GM18870 (cell line): ENCODE measurements at regions not wholly inside any gene's neighbourhood (a gene's known extent, or its start where the extent isn't known, plus 50 kb on each side); places are given as distances from the start of the nearest gene placed in this dataset.

Experiments used
- ATAC-seq: cut with Tn5 transposase; IDR thresholded peaks from one replicate; pipeline ENCODE4 v1.9.1; 2021; ENCODE audit warnings: moderate library complexity; ENCODE audit not compliant: unreplicated experiment

DNA sequence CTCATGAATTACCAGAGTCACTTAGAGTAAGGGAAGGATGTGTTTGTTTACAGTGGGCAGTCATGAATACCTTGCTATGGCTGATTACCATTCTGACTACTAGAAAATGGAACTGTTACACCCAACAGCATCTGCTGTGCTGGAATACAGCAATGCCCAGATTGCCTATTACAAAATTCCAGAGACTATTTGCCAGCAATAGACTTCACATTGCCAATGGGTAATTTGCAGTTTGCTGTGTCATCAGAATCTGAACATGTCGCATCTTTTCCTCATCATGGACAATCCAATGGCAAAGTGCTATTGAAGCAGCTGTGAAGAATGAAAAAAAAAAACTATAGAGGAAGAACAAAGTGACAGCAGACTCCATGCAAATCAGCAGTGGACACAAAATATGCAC lies 356.6 kb downstream of the CXXC4 start:
- no peak for ATAC-seq

DNA sequence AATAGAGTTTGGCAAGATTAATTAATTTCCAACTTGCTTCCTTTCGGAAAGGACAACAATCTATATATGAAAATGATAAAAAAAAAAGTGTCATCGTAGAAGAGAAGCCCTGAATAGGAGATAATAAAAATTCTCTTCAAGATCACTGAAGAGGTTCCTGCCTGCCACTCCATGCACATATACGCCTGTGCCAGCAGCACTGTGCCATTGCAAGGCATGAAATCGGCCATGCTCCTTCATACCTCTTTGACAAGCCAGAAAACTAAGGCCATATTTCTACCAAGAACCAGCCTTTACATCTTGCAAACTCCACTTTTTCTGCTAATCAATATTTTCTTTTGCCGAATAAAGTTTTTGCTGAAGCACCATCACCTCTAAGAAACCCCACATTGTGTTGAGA lies 365.5 kb downstream of the CXXC4 start:
- ATAC-seq, result peak; percentile 21

DNA sequence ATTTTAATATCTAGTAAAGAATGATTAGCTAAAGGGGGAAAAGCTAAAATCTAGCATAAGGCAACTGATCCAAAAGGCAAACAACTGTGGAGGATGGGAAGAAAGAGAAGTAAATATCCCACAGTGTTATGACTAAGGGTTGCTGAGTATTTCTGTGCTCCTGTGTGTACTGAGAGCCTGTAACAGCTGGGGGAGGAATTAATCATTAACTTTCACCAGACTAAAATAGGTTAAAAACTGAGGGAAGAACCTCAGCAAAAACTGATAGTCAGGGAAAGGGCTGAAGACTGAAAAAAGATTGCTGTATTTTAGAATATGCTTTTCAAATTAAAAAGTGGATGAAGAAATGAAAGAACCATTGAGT lies 365.9 kb downstream of the CXXC4 start:
- ATAC-seq, result peak; percentile 87

GRCh38 chr4:104128031-104128849 lies 366.5 kb downstream of the CXXC4 start:
- no peak for ATAC-seq

DNA sequence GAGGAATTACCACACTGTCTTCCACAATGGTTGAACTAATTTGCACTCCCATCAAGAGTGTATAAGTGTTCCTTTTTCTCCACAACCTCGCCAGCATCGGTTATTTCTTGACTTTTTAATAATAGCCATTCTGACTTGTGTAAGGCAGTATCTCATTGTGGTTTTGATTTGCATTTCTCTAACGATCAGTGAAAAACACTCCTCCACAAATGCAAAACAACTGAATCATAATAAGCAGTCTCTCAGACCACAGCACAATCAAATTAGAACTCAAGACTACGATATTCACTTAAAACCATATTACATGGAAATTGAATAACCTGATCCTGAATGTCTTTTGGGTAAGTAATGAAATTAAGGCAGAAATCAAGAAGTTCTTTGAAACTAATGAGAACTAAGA lies 371.7 kb downstream of the CXXC4 start:
- ATAC-seq, result peak; percentile 52

DNA sequence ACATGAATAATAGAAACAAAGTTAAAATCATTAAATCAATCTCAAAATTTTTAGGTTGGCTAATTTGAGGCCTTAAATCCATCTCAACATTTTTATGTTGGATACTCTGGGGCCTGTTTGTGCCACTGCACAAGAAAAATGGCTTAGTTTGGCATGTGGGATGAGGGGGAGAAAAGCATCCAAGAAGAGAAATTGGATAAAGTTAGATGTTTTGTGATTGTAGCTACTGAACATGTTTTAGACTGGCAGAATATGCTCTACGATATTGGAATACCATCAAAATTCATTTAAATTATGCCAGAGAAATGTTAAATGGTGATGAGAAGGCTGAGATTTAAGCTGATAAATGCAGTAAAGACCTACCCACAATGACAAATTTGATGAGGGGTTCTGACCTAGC lies 376.9 kb downstream of the CXXC4 start:
- no peak for ATAC-seq

DNA sequence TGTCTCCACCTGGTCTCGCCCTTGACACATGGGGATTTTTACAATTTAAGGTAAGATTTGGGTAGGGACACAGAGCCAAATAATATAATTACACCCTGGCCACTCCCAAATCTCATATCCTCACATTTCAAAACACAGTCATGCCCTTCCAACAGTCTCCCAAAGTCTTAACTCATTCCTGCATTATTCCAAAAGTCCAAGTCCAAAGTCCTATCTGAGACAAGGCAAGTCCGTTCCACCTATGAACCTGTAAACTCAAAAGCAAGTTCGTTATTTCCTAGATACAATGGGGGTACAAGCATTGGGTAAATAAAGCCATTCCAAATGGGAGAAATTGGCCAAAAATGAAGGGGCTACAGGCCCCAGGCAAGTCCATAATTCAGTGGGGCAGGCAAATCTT lies 380.8 kb downstream of the CXXC4 start:
- ATAC-seq, result no peak

- no peak for ATAC-seq
Measured at GRCh38 chr4:104099141-104099540, 379.4 kb upstream of the TACR3 start.

DNA sequence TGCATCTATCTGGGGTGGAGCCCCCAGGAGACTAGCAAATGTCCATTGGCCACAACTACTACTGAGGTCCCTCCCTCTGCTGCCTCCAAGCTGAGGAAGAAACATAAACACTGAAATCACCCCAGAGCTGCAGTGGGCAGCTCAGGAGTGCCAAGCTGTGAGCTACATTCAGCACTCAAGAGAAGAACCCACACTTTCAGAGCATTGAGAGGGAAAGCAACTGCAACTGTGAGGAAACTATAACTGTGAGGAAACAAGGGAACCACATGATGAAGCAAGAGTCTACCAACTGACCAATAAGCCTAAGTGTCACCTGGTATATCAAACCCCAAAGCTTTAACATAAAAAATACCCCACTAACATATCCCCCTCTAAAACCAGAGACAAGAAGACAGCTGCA lies 373.5 kb upstream of the TACR3 start:
- ATAC-seq, result no peak

DNA sequence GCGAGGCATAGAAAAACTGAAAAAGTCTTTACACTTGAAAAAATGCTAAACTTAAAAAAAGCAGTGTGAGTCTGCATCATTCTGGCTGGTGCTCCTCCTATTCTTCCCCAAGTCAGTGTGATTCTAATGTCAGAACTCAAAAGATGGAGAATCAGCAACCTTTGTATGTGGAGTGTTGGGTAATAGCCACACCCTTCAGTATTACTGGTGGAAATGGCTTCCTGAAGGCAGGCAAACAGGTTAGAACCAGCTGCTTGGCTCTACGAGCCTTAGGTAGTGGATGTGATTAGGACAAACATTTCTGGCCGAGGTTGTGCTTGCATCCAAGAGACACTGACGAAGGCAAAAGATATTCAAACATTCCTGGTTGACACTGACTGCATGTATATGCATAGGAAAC lies 353.4 kb upstream of the TACR3 start:
- ATAC-seq, result no peak

GRCh38 chr4:104066533-104066932 lies 346.7 kb upstream of the TACR3 start:
- ATAC-seq, result no peak

DNA sequence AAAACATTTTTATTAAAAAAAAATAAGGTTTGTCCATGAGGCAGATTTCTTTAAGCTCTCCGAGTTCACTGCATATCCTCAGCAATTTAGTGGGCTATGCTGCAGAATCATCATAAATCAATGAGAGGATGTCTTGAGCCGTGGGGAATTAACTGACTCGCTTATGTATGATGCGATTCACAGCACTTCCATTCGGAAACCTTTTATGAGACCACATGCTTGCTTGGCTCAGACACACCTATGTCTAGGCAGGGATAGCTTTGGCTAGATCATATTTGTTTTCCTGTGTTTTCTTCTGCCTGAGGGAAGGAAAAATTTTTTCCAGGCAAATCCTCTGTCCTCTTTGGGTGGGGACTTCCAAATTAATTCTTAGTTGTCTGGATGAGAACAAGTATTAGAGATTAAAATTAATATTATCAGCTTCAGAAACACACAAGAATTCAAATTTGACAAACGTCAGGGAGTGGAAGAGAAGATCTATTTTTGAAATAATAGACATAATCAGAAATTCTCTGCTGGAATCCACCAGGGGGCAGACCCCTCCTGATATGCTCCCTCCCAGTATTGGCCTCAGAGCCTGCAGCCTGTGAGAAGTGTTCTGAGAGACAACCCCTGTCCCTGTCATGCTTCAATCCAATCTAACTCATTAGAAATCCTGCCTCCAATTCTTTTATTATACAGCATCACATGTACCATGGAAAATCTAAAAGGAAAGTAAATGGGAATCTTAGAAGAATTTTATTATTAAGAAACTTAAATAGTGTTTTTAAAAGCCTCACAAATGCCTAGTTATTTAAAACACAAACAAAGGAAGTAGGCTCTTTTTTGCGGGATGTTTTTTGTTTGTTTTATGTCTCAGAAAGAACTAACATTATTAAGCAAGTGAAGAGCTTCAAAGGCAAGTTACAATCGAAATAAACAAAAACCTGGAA lies 345.1 kb upstream of the TACR3 start:
- peak; percentile 77 for ATAC-seq

DNA sequence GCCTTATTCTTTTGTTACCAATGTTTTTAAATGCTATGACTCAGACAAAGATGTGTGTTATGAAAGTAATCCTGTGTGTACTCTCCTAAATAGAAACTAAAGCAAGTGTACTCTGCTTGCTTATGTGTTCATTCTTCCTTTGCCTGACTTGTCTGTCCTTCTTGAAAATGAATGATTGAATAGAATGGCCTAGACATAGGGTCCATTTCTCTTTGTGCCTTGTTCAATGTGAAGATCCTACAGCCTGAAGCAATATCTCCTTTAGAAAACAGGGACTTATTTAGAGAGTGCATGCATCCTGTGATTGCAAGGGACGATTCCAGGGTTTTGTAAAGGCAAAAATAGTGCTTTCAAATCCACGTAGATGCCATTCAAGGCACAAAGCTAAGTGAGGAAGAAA lies 343.6 kb upstream of the TACR3 start:
- ATAC-seq, result no peak

GRCh38 chr4:104044369-104044768 lies 324.6 kb upstream of the TACR3 start:
- no peak for ATAC-seq

DNA sequence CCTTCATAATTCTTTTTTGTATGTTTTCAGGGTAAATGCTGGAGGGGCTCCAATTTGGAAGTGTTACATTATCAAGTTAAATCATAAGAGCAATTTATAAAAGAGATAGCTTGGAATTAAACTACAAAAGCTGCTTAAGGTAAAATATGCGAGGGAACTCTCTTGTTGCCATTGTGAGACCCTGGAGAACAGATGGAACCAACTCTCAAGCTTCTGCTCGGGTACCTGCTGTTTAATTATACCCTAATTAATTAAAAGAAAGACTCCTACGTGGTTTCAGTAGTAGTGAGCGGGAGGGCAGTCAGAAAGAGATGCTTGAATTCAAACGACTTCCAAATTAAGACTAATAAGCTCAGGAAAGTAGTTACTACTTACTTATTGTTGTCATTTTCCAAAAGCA lies 313.1 kb upstream of the TACR3 start:
- ATAC-seq, result no peak

DNA sequence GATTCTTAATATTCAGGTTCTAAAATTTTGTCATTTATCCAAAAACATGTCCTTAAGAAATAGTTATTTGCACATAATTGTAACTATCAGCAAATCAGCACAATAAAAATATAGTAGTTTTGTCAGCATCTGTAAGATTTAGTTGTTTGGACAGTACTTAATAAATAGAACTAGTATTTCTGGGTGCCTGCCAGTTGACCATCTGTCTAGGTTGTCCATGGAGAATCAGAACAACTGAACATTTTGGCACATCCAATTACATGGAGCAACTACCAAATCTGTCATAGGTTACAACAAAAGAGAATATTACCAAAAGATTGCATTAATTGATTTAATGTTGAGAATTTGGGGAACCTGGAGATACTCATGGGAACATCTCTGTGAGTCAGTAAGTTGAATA lies 305.5 kb upstream of the TACR3 start:
- ATAC-seq, result no peak

GRCh38 chr4:104022831-104023230 lies 303.0 kb upstream of the TACR3 start:
- ATAC-seq, result no peak

- no peak for ATAC-seq
Measured at GRCh38 chr4:104022226-104022625, 302.4 kb upstream of the TACR3 start.

GRCh38 chr4:104020641-104021040 lies 300.9 kb upstream of the TACR3 start:
- no peak for ATAC-seq

GRCh38 chr4:104017213-104017612 lies 297.4 kb upstream of the TACR3 start:
- ATAC-seq, result no peak

DNA sequence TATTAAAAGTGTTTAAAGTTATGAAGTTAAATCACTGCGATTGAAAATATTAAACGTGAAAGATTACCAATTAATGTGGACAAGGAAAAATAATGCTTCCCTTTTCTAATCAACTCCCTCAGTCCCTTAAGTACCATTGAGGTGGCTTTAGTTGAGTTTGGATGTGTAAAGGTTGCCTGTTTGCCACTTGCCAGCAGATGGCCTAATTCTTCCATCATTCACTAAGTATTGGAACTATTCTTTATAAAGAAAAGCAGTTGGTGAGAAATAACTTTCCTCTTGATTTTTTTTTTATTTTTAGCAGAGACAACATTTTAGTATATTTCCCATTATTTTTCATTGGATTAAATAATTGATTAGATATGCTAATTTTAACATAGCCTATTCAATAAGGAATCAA lies 295.9 kb upstream of the TACR3 start:
- ATAC-seq, result no peak

GRCh38 chr4:104010722-104011121 lies 290.9 kb upstream of the TACR3 start:
- no peak for ATAC-seq
